Tibial nerve (tissue), 4 donors: ENCODE measurements at regions not wholly inside any gene's neighbourhood (a gene's known extent, or its start where the extent isn't known, plus 50 kb on each side); places are given as distances from the start of the nearest gene placed in this dataset.

ENCODE experiments used
- DNase-seq, 2 donors: peaks; one replicate each; pipeline ENCODE4 v3.0.0-alpha.2; 2019; ENCODE audit warnings: low spot score in 2 of 2
- H3K27ac ChIP-seq, 4 donors: fragments of 200-600 bp; sonication (generic) in 3 of 4; one replicate each; pipeline ENCODE4 v1.5.1; 2017 to 2019; ENCODE audit warnings: mild to moderate bottlenecking in 1 of 4
- H3K27me3 ChIP-seq, 2 donors: fragments of 200-600 bp; sonication (generic) in 1 of 2; one replicate each; pipeline versions ENCODE4 v1.5.1 to v1.6.0; 2017 to 2019
- H3K36me3 ChIP-seq, 3 donors: fragments of 200-600 bp; sonication (generic); one replicate each; pipeline ENCODE4 v1.5.1; 2018 to 2019
- H3K4me1 ChIP-seq, 4 donors: fragments of 200-600 bp; sonication (generic) in 3 of 4; one replicate each; pipeline ENCODE4 v1.5.1; 2017 to 2019
- H3K4me3 ChIP-seq, 4 donors: fragments of 200-600 bp; sonication (generic) in 3 of 4; one replicate each; pipeline ENCODE4 v1.5.1; 2017 to 2019; ENCODE audit warnings: mild to moderate bottlenecking in 1 of 4, moderate library complexity in 1 of 4
- H3K9me3 ChIP-seq, 4 donors: fragments of 200-600 bp; sonication (generic) in 3 of 4; one replicate each; pipeline ENCODE4 v1.5.1; 2017 to 2019
- CTCF ChIP-seq, 5 experiments: fragments of 200-600 bp in 3 of 5; fragments of 450-650 bp in 2 of 5; sonication (generic) in 3 of 5; IDR thresholded peaks; one replicate each; pipeline ENCODE4 v1.5.1; 2016 to 2019; ENCODE audit warnings: antibody characterized with exemption in 5 of 5, mild to moderate bottlenecking in 3 of 5, moderate library complexity in 2 of 5
- EP300 ChIP-seq, 2 donors: sonication (generic); formaldehyde crosslinking; IDR thresholded peaks; one replicate each; pipeline ENCODE4 v1.6.1; 2017; ENCODE audit warnings: antibody characterized with exemption in 2 of 2, mild to moderate bottlenecking in 1 of 2
- POLR2A ChIP-seq, 2 donors: fragments of 450-650 bp; IDR thresholded peaks; one replicate each; pipeline ENCODE4 v1.6.1; 2017; ENCODE audit warnings: antibody characterized with exemption in 2 of 2, mild to moderate bottlenecking in 2 of 2, moderate library complexity in 2 of 2
- WGBS, 2 donors: methylation state at CpG; one replicate each; pipeline ENCODE4 v1.1.5; 2018; 5-methylcytosine and 5-hydroxymethylcytosine counted together

DNA sequence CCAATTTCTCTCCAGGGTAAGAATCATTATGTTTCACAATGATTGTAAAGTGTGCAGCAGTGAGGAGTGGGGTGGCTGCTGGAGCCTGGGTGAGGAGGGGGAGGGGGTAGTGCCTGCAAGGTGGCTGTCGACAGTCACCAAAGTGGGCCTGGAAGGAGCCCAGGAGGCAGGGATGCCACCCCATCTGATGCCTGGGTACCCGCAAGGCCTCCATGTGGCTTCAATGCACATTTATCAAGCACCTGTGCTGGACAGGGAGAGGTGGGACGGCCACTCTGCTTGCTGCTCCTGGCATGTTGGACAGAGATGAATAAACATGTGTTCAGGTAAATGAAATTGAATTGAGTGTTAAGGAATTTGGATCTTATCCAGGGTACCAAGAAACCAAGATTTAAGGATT lies 78.8 kb upstream of the DISP3 start:
- Histone ChIP-seq H3K4me3 (no peak overlapping the region), H3K27ac (no peak overlapping the region), H3K27me3 (peaks cover 0 to 26% of the 10 kb centered on the region in 2 donors), H3K9me3 (peaks cover 0 to 12% (median 0%) of the 10 kb centered on the region in 4 donors), H3K4me1 (no peaks in the 10 kb centered on the region), H3K36me3 (no peaks in the 10 kb centered on the region)
- DNase-seq: no peak
- TF ChIP-seq EP300 (IDR thresholded peaks at IDR 0.05) (no peak), POLR2A (IDR thresholded peaks at IDR 0.05) (no peak)
- 68 to 76% methylated on average over 3 of the region's 3 CpGs for WGBS, 2 donors

GRCh38 chr1:11400567-11400966 lies 78.4 kb upstream of the DISP3 start:
- Histone ChIP-seq H3K27me3 (peaks cover 0 to 24% of the 10 kb centered on the region in 2 donors), H3K9me3 (peaks cover 0 to 12% (median 0%) of the 10 kb centered on the region in 4 donors)
- WGBS, 2 donors: 74 to 75% methylated on average over 7 of the region's 7 CpGs

GRCh38 chr1:11406845-11407244 lies 72.1 kb upstream of the DISP3 start:
- Histone ChIP-seq H3K9me3 (peaks cover 0 to 27% (median 0%) of the 10 kb centered on the region in 4 donors), H3K4me1 (no peaks in the 10 kb centered on the region), H3K27me3 (no peaks in the 10 kb centered on the region), H3K27ac (no peak overlapping the region), H3K4me3 (no peak overlapping the region), H3K36me3 (no peaks in the 10 kb centered on the region)
- 81% methylated on average over 6 of the region's 6 CpGs for WGBS, 2 donors
- TF ChIP-seq EP300 (IDR thresholded peaks at IDR 0.05) (no peak), CTCF (IDR thresholded peaks at IDR 0.05) (no peak), POLR2A (IDR thresholded peaks at IDR 0.05) (no peak)
- no peak for DNase-seq

More at GRCh38 chr1:11400567-11400966, 78.4 kb upstream of the DISP3 start:
- no peak overlapping the region for H3K27ac ChIP-seq
- H3K4me1 ChIP-seq: no peaks in the 10 kb centered on the region
- H3K36me3 ChIP-seq: no peaks in the 10 kb centered on the region
- no peak for DNase-seq
- H3K4me3 ChIP-seq: no peak overlapping the region
- TF ChIP-seq POLR2A (IDR thresholded peaks at IDR 0.05) (no peak), EP300 (IDR thresholded peaks at IDR 0.05) (no peak), CTCF (IDR thresholded peaks at IDR 0.05) (no peak)

DNA sequence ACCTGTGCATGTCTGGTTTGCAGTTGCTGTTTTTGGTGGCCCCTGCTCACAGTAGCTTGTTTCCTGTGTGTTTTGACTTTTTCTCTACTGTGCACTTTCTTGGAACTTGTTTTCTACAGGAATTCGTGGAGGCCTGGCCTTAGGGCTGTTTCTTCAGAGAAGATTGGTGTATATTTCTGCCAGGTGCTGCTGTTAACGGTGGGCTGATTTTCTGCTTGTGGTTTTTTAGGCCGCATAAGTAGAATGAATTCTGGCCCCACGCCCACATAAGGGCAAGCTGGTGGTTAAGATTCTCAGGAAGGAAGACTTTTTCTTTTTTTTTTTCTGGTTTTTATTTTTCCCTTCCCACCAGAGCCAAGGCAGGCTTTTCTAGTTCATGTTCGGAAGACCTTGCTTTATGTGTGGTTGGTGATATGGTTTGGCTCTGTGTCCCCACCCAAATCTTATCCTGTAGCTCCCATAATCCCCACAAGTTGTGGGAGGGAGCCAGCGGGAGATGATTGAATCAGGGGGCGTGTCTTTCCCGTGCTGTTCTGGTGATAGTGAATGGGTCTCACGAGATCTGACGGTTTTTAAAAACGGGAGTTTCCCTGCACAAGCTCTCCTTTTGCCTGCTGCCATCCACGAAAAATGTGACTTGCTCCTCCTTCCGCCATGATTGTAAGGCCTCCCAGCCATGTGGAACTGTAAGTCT lies 71.5 kb upstream of the DISP3 start:
- Histone ChIP-seq H3K4me3 (no peak overlapping the region), H3K9me3 (peaks cover 0 to 21% (median 0%) of the 10 kb centered on the region in 4 donors), H3K27me3 (peaks cover 0 to 6% of the 10 kb centered on the region in 2 donors), H3K27ac (no peak overlapping the region), H3K36me3 (no peaks in the 10 kb centered on the region), H3K4me1 (no peaks in the 10 kb centered on the region)
- 65 to 66% methylated on average over 13 of the region's 13 CpGs for WGBS, 2 donors
- no peak for DNase-seq
- TF ChIP-seq POLR2A (IDR thresholded peaks at IDR 0.05): no peak
- TF ChIP-seq CTCF (IDR thresholded peaks at IDR 0.05): no peak
- no peak for TF ChIP-seq EP300 (IDR thresholded peaks at IDR 0.05)

DNA sequence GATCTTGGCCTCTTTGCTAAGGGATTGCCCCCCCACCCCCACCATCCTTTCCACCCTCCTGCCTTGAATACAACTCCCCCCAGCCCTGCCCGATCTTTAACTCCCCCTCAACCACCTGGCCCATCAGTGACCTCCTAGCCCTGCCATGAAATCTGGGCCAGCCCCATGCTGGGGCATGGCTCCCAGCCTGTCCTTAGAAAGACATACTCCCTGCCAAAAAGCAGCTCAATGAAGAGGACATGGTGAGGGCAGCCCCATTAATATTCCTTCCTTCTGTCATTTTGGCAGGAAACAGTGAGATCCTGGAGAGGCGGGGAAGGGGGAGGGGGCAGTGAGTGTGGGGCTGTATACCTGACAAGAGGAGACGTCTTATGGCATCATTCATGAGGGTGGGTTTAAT lies 66.8 kb upstream of the DISP3 start:
- TF ChIP-seq EP300 (IDR thresholded peaks at IDR 0.05): no peak
- no peak for TF ChIP-seq POLR2A (IDR thresholded peaks at IDR 0.05)
- no peak for TF ChIP-seq CTCF (IDR thresholded peaks at IDR 0.05)
- WGBS, 2 donors: 66 to 77% methylated on average over 3 of the region's 3 CpGs
- H3K36me3 ChIP-seq: no peaks in the 10 kb centered on the region
- H3K4me3 ChIP-seq: no peak overlapping the region
- H3K27me3 ChIP-seq: peaks cover 0 to 30% of the 10 kb centered on the region in 2 donors
- no peak for DNase-seq
- no peak overlapping the region for H3K27ac ChIP-seq
- H3K9me3 ChIP-seq: peaks cover 0 to 18% (median 0%) of the 10 kb centered on the region in 4 donors
- no peaks in the 10 kb centered on the region for H3K4me1 ChIP-seq
